GM19328 (cell line): ENCODE measurements at regions not wholly inside any gene's neighbourhood (a gene's known extent, or its start where the extent isn't known, plus 50 kb on each side); places are given as distances from the start of the nearest gene placed in this dataset.
"Not testable (repeated sequence)": the region's sequence is repeated elsewhere in the genome, so short reads cannot be mapped to it uniquely, and the experiment has no call there.

Source experiments
- ATAC-seq: cut with Tn5 transposase; IDR thresholded peaks from one replicate; pipeline ENCODE4 v1.9.1; 2021; ENCODE audit warnings: mild to moderate bottlenecking, moderate library complexity; ENCODE audit not compliant: unreplicated experiment

GRCh38 chr6:63440057-63440456 lies 120.3 kb upstream of the LGSN start:
- ATAC-seq: no peak

DNA sequence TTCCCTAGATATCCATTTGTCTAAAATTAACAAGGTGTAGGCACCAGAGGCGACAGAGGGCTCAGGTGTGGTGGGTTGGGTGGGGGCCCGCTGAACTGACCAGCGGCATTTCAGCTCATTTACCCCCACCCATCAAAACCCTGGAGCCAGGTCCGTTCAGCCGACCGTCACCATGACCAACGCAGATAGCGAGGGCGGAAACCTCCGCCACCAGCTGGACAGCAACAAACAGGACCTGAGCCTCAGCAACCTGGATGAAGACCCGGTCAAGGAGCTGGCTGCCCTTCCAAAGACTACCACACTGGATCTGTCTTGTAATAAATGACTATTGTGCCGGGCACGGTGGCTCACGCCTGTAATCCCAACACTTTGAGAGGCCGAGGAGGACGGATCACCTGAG lies 120.8 kb upstream of the LGSN start:
- no peak for ATAC-seq

- no peak for ATAC-seq
Observed at GRCh38 chr6:63441266-63441956, 121.6 kb upstream of the LGSN start.

- ATAC-seq: no peak
Observed at GRCh38 chr6:63442870-63443269, 123.1 kb upstream of the LGSN start.

GRCh38 chr6:63444768-63445167 lies 125.0 kb upstream of the LGSN start:
- ATAC-seq: no peak

GRCh38 chr6:63446405-63446804 lies 125.9 kb upstream of the LOC128125822 start:
- ATAC-seq: no peak

- ATAC-seq: no peak
Observed at GRCh38 chr6:63447134-63447533, 125.1 kb upstream of the LOC128125822 start.

GRCh38 chr6:63448229-63448628 lies 124.1 kb upstream of the LOC128125822 start:
- no peak for ATAC-seq

- ATAC-seq: no peak
Observed at GRCh38 chr6:63449714-63450113, 122.6 kb upstream of the LOC128125822 start.

DNA sequence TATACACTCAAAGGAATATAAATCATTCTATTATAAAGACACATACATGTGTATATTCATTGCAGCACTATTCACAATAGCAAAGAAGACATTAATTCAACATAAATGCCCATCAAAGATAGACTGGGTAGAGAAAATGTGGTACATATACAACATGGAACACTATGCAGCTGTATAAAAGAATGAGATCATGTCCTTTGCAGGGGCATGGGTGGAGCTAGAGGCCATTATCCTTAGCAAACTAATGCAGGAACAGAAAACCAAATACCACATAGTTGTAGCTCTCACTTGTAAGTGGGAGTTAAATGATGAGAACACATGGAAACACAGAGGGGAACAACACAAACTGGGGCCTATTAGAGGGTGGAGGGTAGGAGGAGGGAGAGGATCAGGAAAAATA lies 121.0 kb upstream of the LOC128125822 start:
- no peak for ATAC-seq

GRCh38 chr6:63452125-63452524 lies 120.2 kb upstream of the LOC128125822 start:
- ATAC-seq: no peak

GRCh38 chr6:63456734-63457133 lies 115.5 kb upstream of the LOC128125822 start:
- ATAC-seq: no peak

DNA sequence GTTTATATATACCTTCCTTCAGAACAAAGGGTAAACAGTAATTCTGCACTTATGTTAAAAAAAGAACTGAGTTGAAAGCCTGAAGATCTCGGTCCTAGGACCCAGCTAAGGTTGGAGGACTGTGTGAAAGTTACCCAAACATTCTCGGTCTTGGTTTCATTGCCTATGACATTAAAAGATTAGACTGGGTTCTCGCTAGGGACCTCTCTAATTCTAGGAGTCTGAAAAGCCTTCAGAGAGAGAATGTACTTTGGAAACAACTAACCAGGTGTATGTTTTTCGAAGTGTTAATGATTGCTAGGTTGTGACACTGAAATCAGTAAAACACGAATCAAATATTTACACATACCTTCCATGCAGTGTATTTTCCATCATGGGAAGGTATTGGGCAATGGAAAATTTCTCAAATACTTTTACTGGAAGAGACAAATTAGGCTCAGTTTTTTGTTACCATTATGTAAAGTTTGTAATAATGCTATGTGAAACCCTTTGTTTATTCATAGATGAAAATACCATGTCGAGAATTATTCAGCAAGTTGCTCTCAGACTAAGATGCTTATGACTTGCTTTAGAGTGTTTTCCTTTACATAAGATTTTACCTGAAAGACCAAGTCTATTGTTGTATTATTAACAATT lies 113.7 kb upstream of the LOC128125822 start:
- no peak for ATAC-seq

- ATAC-seq: no peak
Observed at GRCh38 chr6:63459814-63460213, 112.5 kb upstream of the LOC128125822 start.

DNA sequence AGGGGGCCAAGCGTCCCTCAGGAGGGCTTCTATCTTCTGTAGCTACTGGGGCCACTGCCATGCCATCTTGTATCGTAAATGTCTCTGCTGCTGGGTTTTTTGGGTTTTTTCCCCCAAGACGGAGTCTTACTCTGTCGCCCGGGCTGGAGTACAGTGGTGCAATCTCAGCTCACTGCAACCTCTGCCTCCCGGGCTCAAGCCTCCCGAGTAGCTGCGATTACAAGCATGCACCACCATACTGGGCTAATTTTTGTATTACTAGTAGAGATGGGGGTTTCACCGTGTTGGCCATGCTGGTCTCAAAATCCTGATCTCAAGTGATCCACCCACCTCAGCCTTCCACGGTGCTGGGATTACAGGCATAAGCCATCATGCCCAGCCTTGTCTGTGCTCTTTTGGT lies 111.3 kb upstream of the LOC128125822 start:
- ATAC-seq: no peak

GRCh38 chr6:63464060-63464459 lies 108.2 kb upstream of the LOC128125822 start:
- no peak for ATAC-seq

GRCh38 chr6:63465750-63466149 lies 106.5 kb upstream of the LOC128125822 start:
- no peak for ATAC-seq

DNA sequence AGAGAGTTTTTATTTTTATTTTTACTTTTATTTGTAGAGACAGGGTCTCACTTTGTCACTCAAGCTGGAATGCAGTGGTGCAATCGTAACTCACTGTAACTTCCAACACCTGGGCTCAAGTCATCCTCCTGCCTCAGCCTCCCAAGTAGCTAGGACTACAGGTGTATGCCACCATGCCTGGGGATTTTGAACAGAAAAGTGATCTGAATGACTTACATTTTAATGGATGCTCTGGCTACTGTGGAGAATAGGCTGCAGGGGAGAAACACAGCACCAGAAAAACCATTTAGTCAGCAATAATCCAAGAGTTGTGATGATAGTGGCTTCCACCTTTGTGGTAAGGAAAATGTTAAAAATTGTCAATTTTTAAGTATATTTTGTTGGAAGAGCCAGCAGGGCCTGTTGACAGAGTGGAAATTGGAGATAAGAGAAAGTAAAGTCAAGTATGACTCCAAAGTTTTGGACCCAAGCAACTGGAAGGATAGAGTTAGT lies 106.0 kb upstream of the LOC128125822 start:
- ATAC-seq: no peak

DNA sequence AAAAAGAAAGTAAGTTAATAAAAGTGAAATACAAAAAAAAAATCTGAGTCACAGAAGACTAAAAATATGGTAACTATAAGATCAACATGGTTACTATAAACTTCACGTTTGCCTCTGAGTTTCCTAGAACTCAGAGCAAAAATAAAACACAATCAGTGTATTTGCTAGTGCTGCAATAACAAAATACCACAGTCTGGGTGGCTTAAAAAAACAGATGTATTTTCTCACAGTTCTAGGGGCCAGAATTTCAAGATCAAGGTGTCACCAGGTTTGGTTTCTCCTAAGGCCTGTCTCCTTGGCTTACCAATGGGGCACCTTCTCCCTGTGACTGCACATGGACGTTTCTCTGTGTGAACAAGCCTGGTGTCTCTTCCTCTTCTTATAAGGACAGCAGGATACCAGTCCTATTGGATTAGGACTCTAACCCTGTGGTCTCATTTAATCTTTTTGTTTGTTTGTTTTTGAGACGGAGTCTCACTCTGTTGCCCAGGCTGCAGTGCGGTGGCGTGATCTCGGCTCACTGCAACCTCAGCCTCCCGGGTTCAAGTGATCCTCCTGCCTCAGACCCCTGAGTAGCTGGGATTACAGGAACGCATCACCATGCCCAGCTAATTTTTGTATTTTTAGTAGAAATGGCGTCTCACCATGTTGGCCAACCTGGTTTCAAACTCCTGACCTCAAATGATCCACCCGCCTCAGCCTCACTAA lies 104.9 kb upstream of the LOC128125822 start:
- no peak for ATAC-seq

GRCh38 chr6:63471145-63471544 lies 101.1 kb upstream of the LOC128125822 start:
- ATAC-seq: not testable (repeated sequence)

- no peak for ATAC-seq
Observed at GRCh38 chr6:63471654-63472053, 100.6 kb upstream of the LOC128125822 start.

- ATAC-seq: no peak
Observed at GRCh38 chr6:63475707-63476106, 96.6 kb upstream of the LOC128125822 start.
